Right lobe of liver (tissue), 4 donors: ENCODE measurements at regions not wholly inside any gene's neighbourhood (a gene's known extent, or its start where the extent isn't known, plus 50 kb on each side); places are given as distances from the start of the nearest gene placed in this dataset.

ENCODE experiments used
- CTCF ChIP-seq, 4 donors: fragments of 200-600 bp in 3 of 4; fragments of 450-650 bp in 1 of 4; IDR thresholded peaks; one replicate each; pipeline versions ENCODE4 v1.5.1 to v1.8.0; 2016 to 2022; ENCODE audit warnings: antibody characterized with exemption in 4 of 4, mild to moderate bottlenecking in 2 of 4
- POLR2A ChIP-seq: fragments of 450-650 bp; IDR thresholded peaks from one replicate; pipeline ENCODE4 v1.6.1; 2017; ENCODE audit warnings: antibody characterized with exemption, mild to moderate bottlenecking
- donor health status: DM: no; HTN: no; CAD: no.
- donor health status: DM: no; HTN: no; CAD: no.
- donor health status: DM: no; HTN: yes; CAD: no.

DNA sequence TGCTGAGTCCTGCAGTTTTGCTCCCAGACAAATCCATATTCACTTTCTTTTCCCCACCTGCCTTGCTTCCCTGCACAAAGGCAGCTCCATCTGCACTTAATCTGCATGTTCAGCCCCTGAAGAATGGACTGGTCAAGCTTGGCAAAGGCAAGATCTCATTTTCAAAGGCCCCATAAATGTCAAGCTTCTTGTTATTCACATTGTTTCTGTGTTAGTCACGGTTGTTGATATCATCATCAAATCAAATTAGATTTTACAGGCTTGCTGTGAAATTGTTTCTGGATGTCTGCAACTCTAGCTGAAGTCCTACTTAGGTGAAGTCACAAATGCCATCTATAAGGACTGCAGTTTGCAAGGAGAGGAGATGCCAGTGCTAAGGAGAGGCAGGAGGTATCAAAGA lies 91.0 kb downstream of the GPAM start:
- TF ChIP-seq CTCF (IDR thresholded peaks at IDR 0.05) (no peak), POLR2A (no peak)
